ENCODE measurements at regions not wholly inside any gene's neighbourhood (a gene's known extent, or its start where the extent isn't known, plus 50 kb on each side); places are given as distances from the start of the nearest gene placed in this dataset.

DNA sequence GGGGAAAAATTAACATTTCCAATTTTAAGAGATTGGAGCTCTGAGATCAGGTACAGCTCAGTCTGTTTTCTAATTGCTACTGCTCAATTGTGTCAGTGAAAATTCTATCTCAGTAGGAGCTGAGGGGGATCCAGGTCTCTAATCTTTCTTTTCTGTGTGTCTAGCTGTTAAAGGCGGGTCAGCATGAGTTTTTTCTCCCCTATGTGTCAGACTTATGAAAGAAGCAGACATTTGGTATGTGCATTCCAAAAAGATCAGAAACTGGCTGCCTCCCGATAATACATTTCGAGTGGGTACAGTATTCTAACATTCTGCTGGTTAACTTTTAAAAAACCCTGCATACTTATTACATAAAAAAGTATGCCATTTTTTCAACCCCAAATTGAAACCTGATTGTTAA lies 72.4 kb downstream of the PCDH7 start:
- TF ChIP-seq, protein P1, sequence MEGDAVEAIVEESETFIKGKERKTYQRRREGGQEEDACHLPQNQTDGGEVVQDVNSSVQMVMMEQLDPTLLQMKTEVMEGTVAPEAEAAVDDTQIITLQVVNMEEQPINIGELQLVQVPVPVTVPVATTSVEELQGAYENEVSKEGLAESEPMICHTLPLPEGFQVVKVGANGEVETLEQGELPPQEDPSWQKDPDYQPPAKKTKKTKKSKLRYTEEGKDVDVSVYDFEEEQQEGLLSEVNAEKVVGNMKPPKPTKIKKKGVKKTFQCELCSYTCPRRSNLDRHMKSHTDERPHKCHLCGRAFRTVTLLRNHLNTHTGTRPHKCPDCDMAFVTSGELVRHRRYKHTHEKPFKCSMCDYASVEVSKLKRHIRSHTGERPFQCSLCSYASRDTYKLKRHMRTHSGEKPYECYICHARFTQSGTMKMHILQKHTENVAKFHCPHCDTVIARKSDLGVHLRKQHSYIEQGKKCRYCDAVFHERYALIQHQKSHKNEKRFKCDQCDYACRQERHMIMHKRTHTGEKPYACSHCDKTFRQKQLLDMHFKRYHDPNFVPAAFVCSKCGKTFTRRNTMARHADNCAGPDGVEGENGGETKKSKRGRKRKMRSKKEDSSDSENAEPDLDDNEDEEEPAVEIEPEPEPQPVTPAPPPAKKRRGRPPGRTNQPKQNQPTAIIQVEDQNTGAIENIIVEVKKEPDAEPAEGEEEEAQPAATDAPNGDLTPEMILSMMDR (IDR thresholded peaks at IDR 0.05): no peak
- no peak for TF ChIP-seq POLR2AphosphoS5 (IDR thresholded peaks at IDR 0.05; ENCODE audit: low read depth, low read length)

All from Panc1 (cell line).